Tibial nerve (tissue), 3 donors: ENCODE measurements at regions not wholly inside any gene's neighbourhood (a gene's known extent, or its start where the extent isn't known, plus 50 kb on each side); places are given as distances from the start of the nearest gene placed in this dataset.

Experiments used
- POLR2A ChIP-seq, 2 donors: fragments of 450-650 bp; IDR thresholded peaks; one replicate each; pipeline ENCODE4 v1.6.1; 2017; ENCODE audit warnings: antibody characterized with exemption in 2 of 2, mild to moderate bottlenecking in 2 of 2, moderate library complexity in 2 of 2
- TF ChIP-seq, protein P1 (sequence below), 5 experiments: fragments of 200-600 bp in 3 of 5; fragments of 450-650 bp in 2 of 5; sonication (generic) in 3 of 5; IDR thresholded peaks; one replicate each; pipeline ENCODE4 v1.5.1; 2016 to 2019; ENCODE audit warnings: antibody characterized with exemption in 5 of 5, mild to moderate bottlenecking in 3 of 5, moderate library complexity in 2 of 5

DNA sequence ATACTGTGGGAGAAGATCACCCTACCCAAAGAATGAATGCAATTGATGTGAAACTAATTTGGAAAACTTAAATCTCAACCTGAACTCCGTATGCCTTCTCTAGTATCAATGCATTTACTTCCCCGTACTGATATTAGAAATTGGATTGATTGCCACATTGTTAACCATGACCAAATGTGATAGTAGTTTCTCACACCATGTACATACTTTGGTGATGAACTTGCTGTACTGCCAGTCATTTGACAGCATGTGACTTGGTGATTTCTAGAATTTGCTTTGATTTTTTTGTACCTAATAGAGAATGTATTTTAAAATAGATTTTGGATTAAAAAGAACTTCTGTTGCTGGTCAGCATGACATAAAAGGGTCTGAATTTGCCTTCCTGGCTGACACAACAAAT lies 579.8 kb upstream of the TMEM132C start:
- no peak for TF ChIP-seq POLR2A (IDR thresholded peaks at IDR 0.05)
- TF ChIP-seq, protein P1, sequence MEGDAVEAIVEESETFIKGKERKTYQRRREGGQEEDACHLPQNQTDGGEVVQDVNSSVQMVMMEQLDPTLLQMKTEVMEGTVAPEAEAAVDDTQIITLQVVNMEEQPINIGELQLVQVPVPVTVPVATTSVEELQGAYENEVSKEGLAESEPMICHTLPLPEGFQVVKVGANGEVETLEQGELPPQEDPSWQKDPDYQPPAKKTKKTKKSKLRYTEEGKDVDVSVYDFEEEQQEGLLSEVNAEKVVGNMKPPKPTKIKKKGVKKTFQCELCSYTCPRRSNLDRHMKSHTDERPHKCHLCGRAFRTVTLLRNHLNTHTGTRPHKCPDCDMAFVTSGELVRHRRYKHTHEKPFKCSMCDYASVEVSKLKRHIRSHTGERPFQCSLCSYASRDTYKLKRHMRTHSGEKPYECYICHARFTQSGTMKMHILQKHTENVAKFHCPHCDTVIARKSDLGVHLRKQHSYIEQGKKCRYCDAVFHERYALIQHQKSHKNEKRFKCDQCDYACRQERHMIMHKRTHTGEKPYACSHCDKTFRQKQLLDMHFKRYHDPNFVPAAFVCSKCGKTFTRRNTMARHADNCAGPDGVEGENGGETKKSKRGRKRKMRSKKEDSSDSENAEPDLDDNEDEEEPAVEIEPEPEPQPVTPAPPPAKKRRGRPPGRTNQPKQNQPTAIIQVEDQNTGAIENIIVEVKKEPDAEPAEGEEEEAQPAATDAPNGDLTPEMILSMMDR (IDR thresholded peaks at IDR 0.05): no peak
